Neural cell (in vitro differentiated cells): ENCODE measurements at regions not wholly inside any gene's neighbourhood (a gene's known extent, or its start where the extent isn't known, plus 50 kb on each side); places are given as distances from the start of the nearest gene placed in this dataset.

ENCODE experiments used
- H2AFZ ChIP-seq: fragments of 200-600, 300-800 bp; sonication (generic), shearing (Covaris generic); 2 replicates; pipeline ENCODE4 v1.6.0; 2014; ENCODE audit warnings: low read depth, mild to moderate bottlenecking, antibody characterized with exemption, low read length, moderate library complexity
- H3F3A ChIP-seq: fragments of 200-600 bp; shearing (Covaris generic); 2 replicates; pipeline ENCODE4 v1.6.1; 2016; ENCODE audit warnings: mild to moderate bottlenecking, moderate library complexity, mixed read lengths, antibody characterized with exemption, low read length; ENCODE audit not compliant: insufficient read depth, poor library complexity, severe bottlenecking
- H3K27ac ChIP-seq: fragments of 200-600, 300-800 bp; sonication (generic), shearing (Covaris generic); 2 replicates; pipeline ENCODE4 v1.5.1; 2014; ENCODE audit warnings: mild to moderate bottlenecking, low read length, moderate library complexity
- H3K27me3 ChIP-seq: fragments of 300-800, 200-600 bp; sonication (generic), shearing (Covaris generic); 2 replicates; pipeline ENCODE4 v1.6.0; 2014; ENCODE audit warnings: mild to moderate bottlenecking, low read depth, low read length, moderate library complexity; ENCODE audit not compliant: insufficient read depth
- H3K36me3 ChIP-seq: fragments of 300-800, 200-600 bp; sonication (generic), shearing (Covaris generic); 2 replicates; pipeline ENCODE4 v1.5.1; 2014; ENCODE audit warnings: mild to moderate bottlenecking, antibody characterized with exemption, low read length, moderate library complexity; ENCODE audit not compliant: insufficient read depth
- H3K4me2 ChIP-seq: fragments of 300-800, 200-600 bp; sonication (generic), shearing (Covaris generic); 2 replicates; pipeline ENCODE4 v1.6.0; 2014; ENCODE audit warnings: mild to moderate bottlenecking, low read length
- H3K4me3 ChIP-seq: fragments of 300-800, 200-600 bp; sonication (generic), shearing (Covaris generic); 2 replicates; pipeline ENCODE4 v1.5.1; 2014; ENCODE audit warnings: mild to moderate bottlenecking, low read length, moderate library complexity
- H3K79me2 ChIP-seq: fragments of 200-600 bp; shearing (Covaris generic); replicated peaks from 2 replicates; pipeline ENCODE4 v1.6.0; 2014; ENCODE audit warnings: mild to moderate bottlenecking, low read length, moderate library complexity; ENCODE audit not compliant: insufficient read depth
- H3K9ac ChIP-seq: fragments of 300-800, 200-600 bp; sonication (generic), shearing (Covaris generic); 2 replicates; pipeline ENCODE4 v1.6.1; 2016; ENCODE audit warnings: mild to moderate bottlenecking, low read length, mixed read lengths
- H3K9me2 ChIP-seq: fragments of 200-600 bp; shearing (Covaris generic); 2 replicates; pipeline ENCODE4 v1.6.1; 2016; ENCODE audit warnings: mild to moderate bottlenecking, low read length, mixed read lengths; ENCODE audit not compliant: insufficient read depth
- H3K9me3 ChIP-seq: fragments of 200-600, 300-800 bp; sonication (generic), shearing (Covaris generic); 2 replicates; pipeline ENCODE4 v1.6.1; 2016; ENCODE audit warnings: mild to moderate bottlenecking, mixed run types, low read length, moderate library complexity, mixed read lengths
- H4K20me1 ChIP-seq: fragments of 200-600 bp; shearing (Covaris generic); 2 replicates; pipeline ENCODE4 v1.6.1; 2016; ENCODE audit warnings: mild to moderate bottlenecking, mixed run types; ENCODE audit not compliant: insufficient read depth
- CTCF ChIP-seq: fragments of 450-650 bp; IDR thresholded peaks from 2 replicates; pipeline ENCODE4 v1.5.1; 2014; ENCODE audit warnings: antibody characterized with exemption, mild to moderate bottlenecking, moderate library complexity; ENCODE audit not compliant: poor library complexity, severe bottlenecking
- EP300 ChIP-seq: fragments of 450-650 bp; conservative IDR thresholded peaks from 2 replicates; pipeline ENCODE4 v1.6.1; 2014; ENCODE audit warnings: antibody characterized with exemption, mild to moderate bottlenecking, moderate library complexity; ENCODE audit not compliant: poor library complexity, severe bottlenecking
- EZH2 ChIP-seq: fragments of 200-600, 300-800 bp; shearing (Covaris generic), sonication (generic); IDR thresholded peaks from 2 replicates; pipeline ENCODE4 v1.6.1; 2014; ENCODE audit warnings: antibody characterized with exemption, low read length, borderline replicate concordance, mild to moderate bottlenecking; ENCODE audit not compliant: insufficient read depth, poor library complexity, severe bottlenecking
- MXI1 ChIP-seq: fragments of 450-650 bp; conservative IDR thresholded peaks from 2 replicates; pipeline ENCODE4 v1.6.1; 2014; ENCODE audit warnings: antibody characterized with exemption, mild to moderate bottlenecking; ENCODE audit not compliant: poor library complexity, severe bottlenecking
- POLR2AphosphoS5 ChIP-seq: IDR thresholded peaks from 2 replicates; pipeline ENCODE4 v1.6.1; 2012
- RAD21 ChIP-seq: fragments of 450-650 bp; conservative IDR thresholded peaks from 2 replicates; pipeline ENCODE4 v1.6.1; 2014; ENCODE audit warnings: antibody characterized with exemption, mild to moderate bottlenecking, moderate library complexity
- REST ChIP-seq: IDR thresholded peaks from 2 replicates; pipeline ENCODE4 v1.6.1; 2012; ENCODE audit warnings: borderline replicate concordance
- SMC3 ChIP-seq: fragments of 450-650 bp; conservative IDR thresholded peaks from 2 replicates; pipeline ENCODE4 v1.6.1; 2014; ENCODE audit warnings: antibody characterized with exemption, mild to moderate bottlenecking, moderate library complexity; ENCODE audit not compliant: poor library complexity
- TAF1 ChIP-seq: IDR thresholded peaks from 2 replicates; pipeline ENCODE4 v1.6.1; 2012; ENCODE audit warnings: low read depth

GRCh38 chr9:129394886-129395279, 216.8 kb upstream of the IER5L start:
- Histone ChIP-seq H4K20me1 (no peaks in the 10 kb centered on the region), H3K9me3 (no peaks in the 10 kb centered on the region), H2AFZ (no peak overlapping the region), H3K36me3 (no peaks in the 10 kb centered on the region), H3K4me2 (peak overlapping the region; percentile 59), H3K9me2 (no peaks in the 10 kb centered on the region), H3K4me3 (peak overlapping the region; percentile 55), H3K9ac (peak overlapping the region; percentile 66), H3F3A (no peaks in the 10 kb centered on the region), H3K79me2 (no peaks in the 10 kb centered on the region), H3K27me3 (no peaks in the 10 kb centered on the region), H3K27ac (peak overlapping the region; percentile 91)
- TF ChIP-seq RAD21: no peak
- no peak for TF ChIP-seq SMC3
- TF ChIP-seq CTCF: no peak
- TF ChIP-seq REST: no peak
- no peak for TF ChIP-seq MXI1
- no peak for TF ChIP-seq EP300
- no peak for TF ChIP-seq EZH2
- no peak for TF ChIP-seq TAF1
- TF ChIP-seq POLR2AphosphoS5: no peak

GRCh38 chr9:129394061-129394885, 216.2 kb upstream of the IER5L start:
- Histone ChIP-seq H3K9ac (peak overlapping the region; percentile 66), H3K4me2 (peak overlapping the region; percentile 59), H4K20me1 (no peaks in the 10 kb centered on the region), H2AFZ (no peak overlapping the region), H3K79me2 (no peaks in the 10 kb centered on the region), H3K9me3 (no peaks in the 10 kb centered on the region), H3K4me3 (peak overlapping the region; percentile 55), H3F3A (no peaks in the 10 kb centered on the region), H3K9me2 (no peaks in the 10 kb centered on the region), H3K27ac (peak overlapping the region; percentile 91), H3K27me3 (no peaks in the 10 kb centered on the region), H3K36me3 (no peaks in the 10 kb centered on the region)
- TF ChIP-seq REST: peak; percentile 37
- TF ChIP-seq SMC3: peak; percentile 13
- TF ChIP-seq CTCF: no peak
- no peak for TF ChIP-seq TAF1
